SHP77 (cell line): ENCODE measurements at regions not wholly inside any gene's neighbourhood (a gene's known extent, or its start where the extent isn't known, plus 50 kb on each side); places are given as distances from the start of the nearest gene placed in this dataset.
"Not testable (repeated sequence)": the region's sequence is repeated elsewhere in the genome, so short reads cannot be mapped to it uniquely, and the experiment has no call there.

Source experiments
- DNase-seq, 2 experiments: peaks; one replicate each; lab custom pipeline; 2025; lab: John Stamatoyannopoulos, UW

DNA sequence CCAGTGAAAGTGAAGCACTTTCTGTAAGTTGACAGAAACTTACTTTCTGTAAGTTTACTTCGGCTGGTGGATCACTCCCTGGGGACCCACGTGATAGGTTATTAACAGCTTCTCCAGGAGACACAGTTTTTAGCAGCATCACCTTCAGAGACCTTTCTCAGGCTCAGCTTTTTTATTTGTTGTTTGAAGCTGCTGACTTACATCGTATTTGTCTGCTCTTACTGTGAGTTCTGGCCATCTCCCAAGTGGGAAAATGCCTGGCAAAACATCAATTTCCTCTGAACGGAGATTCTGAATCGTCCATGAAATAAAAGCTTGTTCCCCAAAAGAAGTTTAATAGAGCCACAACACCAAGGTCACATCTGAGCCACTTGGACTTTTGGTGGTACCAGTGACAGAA is 178.7 kb upstream of the PODXL start:
- no peak for DNase-seq

DNA sequence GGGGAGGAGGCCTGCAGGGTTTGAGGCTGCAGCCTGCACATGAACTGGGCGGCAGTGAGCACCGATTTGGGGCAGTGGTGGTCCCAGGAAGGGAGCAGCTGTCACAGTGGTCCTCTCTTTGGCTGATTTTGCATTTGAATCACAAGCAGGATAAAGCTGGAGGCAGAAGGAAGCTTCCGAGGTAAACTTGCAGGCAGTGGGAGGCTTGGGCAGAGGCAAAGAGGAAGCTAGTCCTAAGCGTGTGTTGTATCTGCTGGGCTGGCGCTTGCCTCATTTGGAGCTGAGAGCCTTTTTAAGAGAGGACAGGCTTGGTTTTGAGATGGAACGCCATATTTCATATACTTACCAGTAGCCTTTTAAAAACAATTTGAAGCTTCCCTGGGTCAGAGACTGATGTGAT is 177.2 kb upstream of the PODXL start:
- no peak for DNase-seq

DNA sequence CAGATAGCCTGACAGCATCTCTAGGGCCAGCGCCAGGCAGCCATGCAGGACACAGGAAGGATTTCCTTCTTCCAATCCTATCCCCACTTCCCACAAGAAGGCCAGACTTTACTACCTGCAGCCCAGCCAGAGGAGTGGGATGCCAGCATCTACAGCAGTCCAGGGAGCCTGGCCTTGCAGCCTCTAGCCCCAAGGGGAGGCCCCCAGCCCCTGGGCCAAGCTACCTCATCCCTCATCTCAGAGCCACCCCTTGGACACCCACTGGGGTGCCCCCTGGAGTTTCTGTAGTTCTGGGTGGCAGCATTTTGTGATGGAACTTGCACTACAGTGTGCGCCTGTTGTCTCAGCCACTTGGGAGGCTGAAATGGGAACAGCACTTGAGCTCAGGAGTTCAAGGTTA is 170.8 kb upstream of the PODXL start:
- no peak for DNase-seq

DNA sequence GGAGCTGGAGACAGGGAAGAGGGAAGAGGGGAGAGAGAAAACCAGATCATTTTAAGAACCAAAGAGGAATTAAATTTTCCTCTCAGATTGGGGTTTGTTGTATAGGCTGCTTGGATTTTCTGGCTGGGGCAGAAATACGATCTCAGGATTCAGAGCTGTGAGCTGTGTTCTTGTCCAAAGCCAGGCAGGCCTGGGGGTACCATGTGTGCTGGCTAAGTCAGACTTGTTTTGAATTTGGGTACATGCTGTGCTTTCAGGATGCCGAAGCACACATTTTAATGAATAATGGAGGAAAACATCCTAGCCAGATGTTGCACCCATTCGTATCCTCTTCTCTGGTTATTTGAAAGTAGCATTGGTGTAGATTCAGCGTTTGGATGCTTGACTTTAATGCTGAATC is 170.3 kb upstream of the PODXL start:
- no peak for DNase-seq

DNA sequence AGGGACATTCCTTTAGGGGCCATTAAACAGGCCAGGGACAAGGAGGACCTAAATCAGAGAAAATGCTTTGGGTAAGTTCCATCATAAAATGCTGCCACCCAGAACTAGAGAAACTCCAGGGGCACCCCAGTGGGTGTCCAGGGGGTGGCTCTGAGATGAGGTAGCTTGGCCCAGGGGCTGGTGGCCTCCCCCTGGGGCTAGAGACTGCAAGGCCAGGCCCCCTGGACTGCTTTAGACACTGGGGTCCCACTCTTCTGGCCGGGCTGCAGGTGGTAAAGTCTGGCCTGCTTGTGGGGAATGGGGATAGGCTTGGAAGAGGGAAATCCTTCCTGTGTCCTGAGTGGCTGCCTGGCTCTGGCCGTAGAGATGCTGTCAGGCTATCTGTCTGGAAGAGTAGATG is 169.6 kb upstream of the PODXL start:
- DNase-seq: no peak

DNA sequence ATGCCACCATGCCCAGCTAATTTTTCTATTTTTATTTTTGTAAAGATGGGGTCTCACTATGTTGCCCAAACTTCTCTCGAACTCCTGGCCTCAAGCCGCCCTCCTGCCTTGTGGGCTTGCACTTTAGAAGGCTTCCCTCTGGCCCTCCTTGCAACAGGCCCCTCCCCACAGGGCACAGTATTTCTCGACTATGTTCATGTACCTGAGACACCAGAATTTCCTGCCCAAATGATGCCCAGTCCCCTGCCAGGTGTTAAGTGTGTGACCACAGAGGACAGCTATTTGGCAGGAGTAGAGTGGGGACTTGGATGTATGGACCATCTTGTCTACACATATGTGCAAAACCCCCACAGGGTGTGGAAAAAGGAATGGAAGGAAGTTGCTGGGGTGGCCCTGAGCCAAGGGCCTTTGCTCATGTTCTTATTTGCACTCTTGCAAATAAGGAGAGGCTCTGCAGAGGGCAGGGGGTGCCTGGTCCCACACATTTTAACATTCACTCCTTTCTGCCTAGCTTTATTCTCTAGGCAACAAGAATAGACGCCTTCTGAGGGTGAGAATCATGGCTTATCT is 168.4 kb upstream of the PODXL start:
- no peak for DNase-seq

DNA sequence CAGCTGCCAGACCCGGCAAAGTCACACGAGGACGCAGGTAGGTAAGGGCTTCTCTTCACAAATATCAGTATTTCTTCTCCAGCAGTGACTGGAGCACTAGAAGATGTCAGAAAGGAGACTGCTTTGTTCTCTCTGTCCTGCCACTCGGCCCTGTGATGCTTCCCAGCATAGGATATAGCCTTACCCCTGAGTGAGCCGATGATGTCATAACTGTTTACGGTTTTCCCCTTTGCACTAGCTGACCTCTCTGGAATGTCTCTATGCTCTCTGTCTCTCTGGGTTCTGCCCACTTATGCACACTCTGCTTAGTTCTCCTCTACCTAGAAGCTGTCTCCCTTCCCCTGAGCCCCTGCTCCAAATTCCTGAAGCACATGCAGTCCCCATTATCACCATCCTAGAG is 167.5 kb upstream of the PODXL start:
- DNase-seq: no peak

DNA sequence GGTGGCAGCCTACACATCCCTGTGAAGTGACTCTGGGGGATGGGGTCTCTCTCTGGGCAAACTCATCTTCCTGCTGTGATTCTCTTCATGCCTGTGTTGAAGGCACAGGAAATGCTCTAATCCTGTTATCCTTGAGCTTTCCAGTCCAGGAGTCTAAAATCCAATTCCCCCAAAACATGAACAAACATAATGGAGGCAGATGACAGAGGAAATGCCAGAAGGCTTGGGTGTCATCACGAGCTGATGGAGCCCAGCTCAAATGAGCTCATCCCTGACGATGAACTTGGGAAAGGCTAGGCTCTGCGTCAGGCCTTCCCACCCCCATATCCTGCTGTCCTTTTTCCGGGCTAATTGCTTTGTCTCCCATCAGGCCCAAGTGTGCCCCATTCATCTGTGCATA is 165.9 kb upstream of the PODXL start:
- DNase-seq: no peak

DNA sequence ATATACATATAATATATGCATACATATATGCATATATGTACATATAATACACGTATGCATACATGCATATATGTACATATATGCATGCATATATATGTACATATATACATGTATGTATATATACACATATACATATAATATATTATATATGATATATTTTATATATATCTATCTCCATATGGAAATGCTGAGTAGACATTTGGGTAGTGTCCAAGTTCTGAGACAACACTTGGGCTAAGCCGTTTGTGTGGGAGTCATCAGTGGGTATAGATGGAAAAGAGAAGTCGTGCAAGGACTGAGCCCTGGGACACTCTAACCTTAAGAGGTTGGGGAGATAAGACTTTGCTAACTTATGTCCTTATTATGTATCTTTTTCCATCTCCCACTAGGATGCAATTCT is 165.2 kb upstream of the PODXL start:
- no peak for DNase-seq

DNA sequence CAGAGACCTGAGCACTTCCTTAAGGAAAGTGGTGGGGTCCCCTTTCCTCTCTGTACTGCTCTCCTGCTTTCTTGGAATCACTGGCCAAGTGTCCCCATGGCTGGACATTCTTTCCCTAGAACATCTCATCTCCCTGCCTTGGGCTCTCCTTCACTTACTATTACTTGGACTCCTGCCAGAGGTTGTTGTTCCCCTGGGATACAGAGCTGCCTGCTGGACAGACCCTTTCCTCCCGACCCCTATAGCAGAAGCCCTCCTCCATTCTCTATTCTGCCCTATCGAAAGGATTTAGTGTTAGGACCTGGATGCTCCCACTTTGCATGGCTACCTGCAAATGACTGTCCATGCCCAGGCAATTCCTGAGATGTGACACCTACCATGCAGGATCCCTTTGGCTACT is 164.3 kb upstream of the PODXL start:
- no peak for DNase-seq

DNA sequence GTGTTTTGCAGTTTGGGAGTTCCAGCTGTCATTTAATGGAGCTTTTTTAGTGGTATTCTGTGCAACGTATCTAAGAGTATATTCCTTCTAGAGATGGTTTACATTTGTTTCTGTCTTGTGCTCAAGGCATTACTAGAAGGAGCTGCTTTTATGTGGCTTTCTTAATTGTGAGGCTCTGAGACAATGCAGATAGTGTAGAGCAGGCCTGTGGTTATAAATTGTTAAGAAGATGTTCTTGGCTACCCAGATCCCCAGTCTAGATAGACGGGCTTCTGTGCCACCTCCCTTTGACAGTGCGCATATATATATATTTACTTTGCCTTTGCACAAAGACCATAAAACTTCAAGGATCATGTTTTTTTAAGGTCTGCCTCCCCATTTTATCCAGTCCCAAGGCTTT is 160.8 kb upstream of the PODXL start:
- DNase-seq: no peak

DNA sequence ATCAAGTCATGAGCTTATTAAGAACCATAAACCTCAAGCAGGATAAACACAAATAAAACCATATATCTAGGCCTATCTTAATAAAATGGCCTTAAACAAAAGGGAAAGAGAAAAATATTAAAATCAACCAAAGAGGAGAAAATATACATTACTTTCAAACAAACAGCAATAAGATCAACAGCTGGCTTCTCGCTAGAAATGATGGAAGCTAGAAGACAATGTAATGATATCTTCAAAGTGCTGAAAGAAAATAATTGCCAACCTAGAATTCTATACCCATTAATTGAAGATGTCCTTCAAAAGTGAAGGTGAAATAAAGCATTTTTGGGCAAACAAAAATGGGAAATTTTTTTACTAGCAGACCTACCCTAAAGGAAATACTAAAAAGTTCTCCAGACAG is 142.9 kb upstream of the PODXL start:
- DNase-seq: no peak

DNA sequence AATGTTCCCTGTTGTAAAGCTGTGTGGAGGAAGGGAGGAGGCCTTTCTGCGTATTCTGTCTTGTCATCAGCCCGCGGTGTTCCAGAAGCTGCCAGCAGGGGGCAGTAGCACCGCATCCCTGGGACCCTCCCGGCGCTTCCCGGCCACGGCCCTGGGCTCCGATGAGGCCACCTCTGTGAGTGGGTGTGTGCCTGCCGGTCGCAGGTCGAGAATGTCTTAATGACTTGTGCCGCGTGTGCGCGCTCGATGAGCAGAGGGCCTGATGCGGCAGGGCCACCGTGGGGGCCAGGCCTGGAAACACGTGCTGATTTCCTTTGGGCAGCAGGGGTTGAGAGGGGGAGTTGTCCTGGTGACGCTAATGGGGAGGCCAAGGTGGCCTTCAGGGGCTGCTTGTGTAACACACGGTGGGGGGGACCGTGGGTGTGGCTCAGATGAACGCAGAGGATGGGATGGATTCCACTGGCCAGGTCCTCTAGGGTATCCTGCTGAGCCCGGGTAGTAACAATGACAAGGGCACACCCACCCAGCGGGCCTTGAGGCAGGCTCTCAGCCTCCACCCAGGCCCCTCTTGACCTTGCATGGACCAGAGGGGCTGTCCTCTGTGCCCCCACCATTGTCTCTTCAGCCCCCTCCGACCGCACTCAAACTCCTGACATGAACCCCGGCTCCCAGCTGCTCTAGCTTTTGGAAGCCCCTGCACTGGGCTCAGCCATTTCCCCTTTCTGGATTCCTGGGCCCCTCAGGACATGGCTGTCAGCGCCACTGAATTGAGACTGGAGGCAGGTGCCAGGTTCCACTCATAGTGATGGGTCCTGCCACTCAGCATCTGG is 135.9 kb upstream of the PODXL start:
- peak; percentile 40 for DNase-seq

DNA sequence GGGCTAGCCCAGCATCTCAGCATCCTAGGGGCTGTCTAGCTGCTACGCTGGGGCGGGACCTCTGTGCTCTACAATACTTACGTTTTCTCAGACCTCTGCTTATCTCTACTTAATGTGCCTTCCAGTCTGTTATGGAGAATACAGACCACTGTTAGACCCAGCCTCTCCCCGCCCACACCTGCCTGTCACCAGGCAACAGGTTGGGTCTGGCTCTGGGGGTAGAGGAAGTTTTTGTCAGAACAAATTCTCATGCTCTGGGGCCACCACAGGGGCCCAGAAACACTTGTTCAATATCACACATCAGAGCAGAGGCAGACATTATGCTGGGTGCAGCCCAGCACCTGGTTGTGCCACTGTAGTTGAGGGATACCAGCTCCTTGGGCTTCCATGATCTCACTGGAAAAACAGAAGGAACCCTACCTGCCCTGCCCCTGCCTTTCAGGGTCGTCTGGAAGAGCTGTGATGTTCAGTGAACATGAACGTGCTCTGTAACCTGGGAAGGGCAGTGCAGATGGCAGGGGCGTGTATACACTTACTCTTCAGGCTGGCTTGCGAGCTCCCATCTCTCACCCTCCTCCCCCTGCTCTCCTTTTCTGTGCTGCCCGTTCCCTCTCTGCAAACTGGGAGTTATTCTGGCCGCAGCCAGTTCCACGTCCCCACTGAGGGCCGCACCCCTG is 135.2 kb upstream of the PODXL start:
- no peak for DNase-seq

DNA sequence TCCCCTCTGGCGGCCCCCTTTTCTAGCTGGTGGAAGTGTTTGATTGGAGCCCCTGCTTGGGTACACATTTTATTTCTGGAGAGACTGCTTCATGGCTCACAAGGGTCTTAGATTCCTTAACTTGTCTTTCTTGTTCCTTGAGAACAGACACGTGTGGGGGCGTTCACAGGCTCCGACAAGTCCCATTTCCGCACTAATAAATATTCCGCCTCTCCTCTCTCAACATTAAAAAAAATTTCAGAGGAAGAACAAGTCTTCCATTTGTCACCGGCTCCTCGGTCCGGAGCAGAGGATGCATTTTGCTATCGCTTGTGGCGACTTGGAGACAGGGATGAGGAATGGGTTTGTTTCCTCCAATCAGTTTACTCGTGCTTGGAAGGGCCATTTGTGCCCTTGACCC is 134.0 kb upstream of the PODXL start:
- DNase-seq: no peak

DNA sequence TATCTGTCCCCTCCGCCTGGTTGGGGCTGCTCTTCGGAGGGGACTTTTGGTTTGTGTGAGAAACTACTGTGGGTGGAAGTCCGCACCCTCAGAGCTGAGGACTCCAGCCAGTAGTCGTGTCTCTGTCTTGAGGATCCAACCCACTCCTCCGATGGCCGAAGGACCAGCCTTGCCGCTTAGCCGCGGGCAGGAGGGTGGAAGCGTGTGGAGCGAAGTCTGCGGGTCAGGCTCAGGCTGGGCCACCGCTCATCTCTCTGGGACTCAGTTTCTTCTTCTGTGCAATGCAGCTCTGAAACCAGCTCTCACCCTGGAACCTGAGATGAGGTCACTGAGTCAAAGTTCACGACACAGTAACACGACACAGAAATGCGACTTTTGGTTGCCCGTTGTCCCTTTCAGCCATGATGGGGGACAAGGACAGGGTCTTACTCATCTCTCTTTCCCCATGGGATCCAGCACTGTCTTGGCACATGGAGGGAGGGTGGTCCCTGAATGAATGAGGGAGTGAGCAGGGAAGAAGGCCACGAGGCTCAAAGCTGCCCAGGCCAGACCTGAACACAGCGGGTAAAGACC is 133.3 kb upstream of the PODXL start:
- no peak for DNase-seq

DNA sequence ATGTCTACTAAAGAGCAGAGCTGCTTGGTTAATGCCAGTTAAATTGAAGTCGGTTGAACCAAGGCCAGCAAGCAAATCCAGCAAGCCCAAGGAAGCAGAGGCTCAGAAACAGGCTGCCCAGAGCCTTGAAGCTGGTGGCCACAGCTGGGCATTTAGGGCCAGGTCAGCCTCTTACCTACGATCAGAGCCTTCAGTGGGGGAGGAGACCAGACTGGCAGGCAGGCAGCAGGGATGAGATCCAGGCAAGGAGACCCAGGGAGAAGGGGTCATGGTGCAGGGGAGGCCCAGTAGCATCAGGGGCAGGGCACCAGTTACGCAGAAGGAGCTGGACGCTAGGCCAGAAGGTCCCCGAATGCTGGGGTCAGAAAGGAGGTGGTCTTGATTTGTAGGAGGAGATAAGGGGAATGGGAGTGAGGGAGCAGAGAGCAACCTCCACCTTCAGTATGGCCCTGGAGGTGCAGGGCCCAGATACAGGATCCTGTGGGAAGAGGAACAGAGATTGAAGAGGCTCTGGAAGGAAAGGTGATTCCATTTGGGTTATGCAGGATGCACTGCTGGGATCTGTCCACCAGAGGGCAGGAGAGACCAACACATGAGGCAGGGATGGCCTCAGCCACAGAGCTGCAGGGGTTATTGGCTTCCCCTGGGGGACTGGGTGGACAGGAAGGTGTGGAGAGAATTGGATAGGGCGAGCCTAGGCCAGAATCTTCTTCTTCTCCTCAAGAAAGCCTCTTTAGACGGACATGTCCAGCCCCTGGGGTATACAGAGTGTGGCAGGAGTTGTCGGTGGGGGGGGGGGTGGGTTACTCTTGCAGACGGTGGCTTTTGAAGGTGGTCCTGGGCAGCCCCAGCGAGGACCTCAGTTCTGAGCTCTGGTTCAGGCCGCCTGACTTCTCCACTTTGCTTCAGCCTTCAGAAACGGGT is 132.6 kb upstream of the PODXL start:
- peak; percentile 40 to 49 for DNase-seq

DNA sequence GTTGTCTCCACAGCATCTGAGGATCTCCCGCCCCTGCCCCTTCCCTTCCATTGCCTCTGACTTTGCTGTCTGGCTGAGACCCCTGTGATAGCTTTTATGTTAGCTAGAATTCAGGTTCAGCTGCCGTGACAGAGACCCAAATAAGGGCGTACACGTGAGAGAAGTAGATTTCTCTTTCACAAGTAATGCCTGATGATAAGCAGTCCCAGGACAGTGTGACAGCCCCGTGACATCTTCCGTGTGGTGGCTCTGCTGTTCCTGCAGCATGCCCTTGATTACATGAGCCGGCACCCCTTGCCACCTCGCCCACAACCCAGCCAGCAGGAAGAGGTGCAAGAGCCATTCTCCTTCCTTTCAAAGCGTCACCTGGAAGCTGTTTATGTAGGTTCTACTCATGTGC is 130.9 kb upstream of the PODXL start:
- no peak for DNase-seq

DNA sequence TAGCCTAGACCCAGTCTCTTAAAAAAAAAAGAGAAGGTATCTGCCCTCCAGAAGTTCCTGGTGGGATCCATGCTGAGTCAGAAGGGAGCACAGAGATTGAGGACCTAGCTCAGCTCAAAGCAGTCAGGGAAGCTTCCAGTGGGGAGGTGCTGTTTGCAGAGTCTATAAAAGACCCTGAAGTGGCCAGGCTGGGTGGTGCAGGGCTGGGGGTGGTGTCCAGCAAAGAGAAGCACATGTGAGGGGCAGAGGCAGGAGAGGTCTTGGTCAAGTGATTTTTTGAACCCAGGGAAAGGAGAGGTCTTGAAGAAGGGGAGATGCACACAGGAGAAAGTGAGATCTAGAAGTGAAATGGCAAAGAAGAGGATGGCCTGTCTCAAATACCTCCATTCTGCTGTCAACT is 130.4 kb upstream of the PODXL start:
- no peak for DNase-seq

DNA sequence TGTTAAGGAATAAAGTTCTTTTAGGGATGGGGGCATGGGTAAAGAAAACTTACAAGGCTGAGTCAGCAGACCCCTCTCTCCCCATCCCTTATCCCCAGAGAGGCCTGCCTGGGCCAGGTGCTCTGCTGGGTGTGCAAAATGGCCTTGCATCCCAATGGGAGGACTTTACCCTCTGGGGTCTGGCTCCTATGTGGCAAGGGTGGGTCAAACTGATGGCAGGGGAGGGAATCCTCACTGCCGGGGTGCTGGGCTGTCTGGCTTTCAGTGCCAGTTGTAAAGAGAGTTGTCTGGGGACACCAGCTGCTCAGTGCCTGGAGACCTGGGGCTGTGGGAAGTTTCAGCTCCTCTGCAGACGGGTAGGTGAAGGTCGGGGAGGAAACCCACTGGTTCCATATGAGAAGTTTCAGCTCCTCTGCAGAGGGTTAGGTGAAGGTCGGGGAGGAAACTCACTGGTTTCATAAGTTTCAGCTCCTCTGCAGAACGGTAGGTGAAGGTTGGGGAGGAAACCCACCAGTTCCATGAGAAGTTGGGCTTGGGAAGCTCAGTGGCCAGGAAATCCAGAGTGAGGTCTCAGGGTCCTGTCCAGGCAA is 127.2 kb upstream of the PODXL start:
- DNase-seq: no peak

DNA sequence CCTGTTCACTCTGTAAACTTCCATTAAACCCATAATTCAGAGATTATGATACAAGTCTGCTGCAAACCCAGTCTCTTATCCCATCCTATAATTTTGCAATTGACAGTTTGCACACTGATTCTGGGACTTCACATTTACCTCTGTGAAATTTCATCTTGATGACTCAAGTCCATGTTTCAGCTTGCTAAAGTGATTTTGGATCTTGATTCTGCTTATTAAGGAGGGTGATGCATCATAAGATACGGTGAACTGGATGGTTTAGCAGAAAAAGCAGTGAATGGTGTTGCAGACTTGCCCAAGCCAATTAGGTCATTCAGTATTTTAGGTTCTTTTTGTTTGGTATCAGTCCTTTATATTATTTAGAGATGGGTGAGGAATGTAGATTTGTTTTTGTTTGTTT is 125.5 kb upstream of the PODXL start:
- DNase-seq: no peak

DNA sequence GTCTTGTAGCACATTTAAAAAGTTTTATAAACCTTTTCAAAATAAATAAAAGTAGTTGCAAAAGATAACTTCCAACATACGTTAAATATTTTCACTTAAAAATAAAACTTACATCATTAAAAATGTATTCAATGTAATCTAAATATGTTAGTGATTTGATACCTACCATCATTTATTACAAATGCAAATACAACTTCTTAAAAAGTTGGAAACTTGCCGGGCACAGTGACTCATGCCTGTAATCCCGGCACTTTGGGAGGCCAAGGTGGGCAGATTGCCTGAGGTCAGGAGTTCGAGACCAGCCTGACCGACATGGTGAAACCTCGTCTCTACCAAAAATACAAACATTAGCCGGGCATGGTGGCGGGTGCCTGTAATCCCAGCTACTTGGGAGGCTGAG is 122.6 kb upstream of the PODXL start:
- not testable (repeated sequence) for DNase-seq
